ENCODE measurements at regions not wholly inside any gene's neighbourhood (a gene's known extent, or its start where the extent isn't known, plus 50 kb on each side); places are given as distances from the start of the nearest gene placed in this dataset.

- no peaks in the 10 kb centered on the region for H3K36me3 ChIP-seq (replicated peaks; ENCODE audit: insufficient read depth, low read depth)
- H4K20me1 ChIP-seq (ENCODE audit: insufficient read depth, poor library complexity, severe bottlenecking): no peaks in the 10 kb centered on the region
- DNase-seq (ENCODE audit: low spot score): no peak
- no peak overlapping the region for H3K4me2 ChIP-seq
- H3K27ac ChIP-seq: no peak overlapping the region
- no peaks in the 10 kb centered on the region for H3K9me2 ChIP-seq (replicated peaks; ENCODE audit: insufficient read depth)
- H3K27me3 ChIP-seq: no peaks in the 10 kb centered on the region
- H3K9me3 ChIP-seq (ENCODE audit: low read depth): no peaks in the 10 kb centered on the region
- no peak overlapping the region for H2AFZ ChIP-seq
- TF ChIP-seq EZH2 (IDR thresholded peaks at IDR 0.05; ENCODE audit: borderline replicate concordance) (no peak), CTCF (IDR thresholded peaks at IDR 0.05; ENCODE audit: poor library complexity) (no peak), EZH2phosphoT487 (IDR thresholded peaks at IDR 0.05; ENCODE audit: low read depth, severe bottlenecking, unreplicated experiment) (no peak)
- 90% methylated on average over 5 of the region's 8 CpGs for WGBS (ENCODE audit: low lambda C conversion rate, missing lambda C conversion rate)
- H3K4me3 ChIP-seq: no peak overlapping the region
- no peaks in the 10 kb centered on the region for H3K79me2 ChIP-seq
- no peaks in the 10 kb centered on the region for H3K4me1 ChIP-seq (ENCODE audit: insufficient read depth)
These were observed 304.7 kb downstream of the ADGRD1 start for GRCh38 chr12:131258398-131258797.

GRCh38 chr12:131260251-131260905 lies 306.7 kb downstream of the ADGRD1 start:
- Histone ChIP-seq H3K9me2 (replicated peaks; ENCODE audit: insufficient read depth) (no peaks in the 10 kb centered on the region), H3K27me3 (no peaks in the 10 kb centered on the region), H3K4me3 (no peak overlapping the region), H3K36me3 (replicated peaks; ENCODE audit: insufficient read depth, low read depth) (no peaks in the 10 kb centered on the region), H3K4me1 (ENCODE audit: insufficient read depth) (no peaks in the 10 kb centered on the region), H3K9me3 (ENCODE audit: low read depth) (no peaks in the 10 kb centered on the region), H3K27ac (no peak overlapping the region), H2AFZ (no peak overlapping the region), H4K20me1 (ENCODE audit: insufficient read depth, poor library complexity, severe bottlenecking) (no peaks in the 10 kb centered on the region), H3K79me2 (no peaks in the 10 kb centered on the region), H3K4me2 (no peak overlapping the region)
- DNase-seq (ENCODE audit: low spot score): no peak
- TF ChIP-seq EZH2phosphoT487 (IDR thresholded peaks at IDR 0.05; ENCODE audit: low read depth, severe bottlenecking, unreplicated experiment) (no peak), EZH2 (IDR thresholded peaks at IDR 0.05; ENCODE audit: borderline replicate concordance) (no peak), CTCF (IDR thresholded peaks at IDR 0.05; ENCODE audit: poor library complexity) (no peak)
- WGBS (ENCODE audit: low lambda C conversion rate, missing lambda C conversion rate): 82% methylated on average over 16 of the region's 16 CpGs

GRCh38 chr12:131260954-131261353 lies 307.2 kb downstream of the ADGRD1 start:
- Histone ChIP-seq H3K9me2 (replicated peaks; ENCODE audit: insufficient read depth) (no peaks in the 10 kb centered on the region), H3K79me2 (no peaks in the 10 kb centered on the region), H3K27me3 (no peaks in the 10 kb centered on the region), H3K9me3 (ENCODE audit: low read depth) (no peaks in the 10 kb centered on the region), H2AFZ (no peak overlapping the region), H3K4me1 (ENCODE audit: insufficient read depth) (no peaks in the 10 kb centered on the region), H3K4me2 (no peak overlapping the region), H3K36me3 (replicated peaks; ENCODE audit: insufficient read depth, low read depth) (no peaks in the 10 kb centered on the region), H3K4me3 (no peak overlapping the region), H4K20me1 (ENCODE audit: insufficient read depth, poor library complexity, severe bottlenecking) (no peaks in the 10 kb centered on the region), H3K27ac (no peak overlapping the region)
- no peak for TF ChIP-seq EZH2 (IDR thresholded peaks at IDR 0.05; ENCODE audit: borderline replicate concordance)
- no peak for TF ChIP-seq CTCF (IDR thresholded peaks at IDR 0.05; ENCODE audit: poor library complexity)
- TF ChIP-seq EZH2phosphoT487 (IDR thresholded peaks at IDR 0.05; ENCODE audit: low read depth, severe bottlenecking, unreplicated experiment): no peak
- 69% methylated on average over 6 of the region's 6 CpGs for WGBS (ENCODE audit: low lambda C conversion rate, missing lambda C conversion rate)
- no peak for DNase-seq (ENCODE audit: low spot score)
